ENCODE measurements at regions not wholly inside any gene's neighbourhood (a gene's known extent, or its start where the extent isn't known, plus 50 kb on each side); places are given as distances from the start of the nearest gene placed in this dataset.

DNA sequence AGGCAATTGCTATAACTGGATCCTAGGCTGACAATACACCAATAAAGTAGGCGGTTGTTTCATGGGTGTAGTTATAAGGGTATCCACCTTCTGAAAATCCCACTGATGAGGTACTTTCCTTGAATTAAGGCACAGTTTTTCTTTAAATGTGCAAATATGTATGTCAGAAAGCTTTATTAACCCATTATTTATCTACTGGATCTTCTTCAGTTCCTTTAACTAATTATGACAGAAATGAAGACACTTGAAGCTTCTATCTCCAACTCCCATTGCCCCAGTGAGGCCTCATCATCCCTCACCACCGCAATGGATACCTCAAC lies 159.6 kb upstream of the KLF3 start:
- Histone ChIP-seq H3K27me3 (ENCODE audit: control insufficient read depth, insufficient read depth, low read length) (no peaks in the 10 kb centered on the region), H3K4me3 (ENCODE audit: low read depth, low read length) (no peak overlapping the region), H3K36me3 (ENCODE audit: control insufficient read depth, insufficient read depth, low read length) (no peaks in the 10 kb centered on the region)
- FAIRE-seq (no peak), DNase-seq (ENCODE audit: low read depth) (no peak)
- TF ChIP-seq, protein P1, sequence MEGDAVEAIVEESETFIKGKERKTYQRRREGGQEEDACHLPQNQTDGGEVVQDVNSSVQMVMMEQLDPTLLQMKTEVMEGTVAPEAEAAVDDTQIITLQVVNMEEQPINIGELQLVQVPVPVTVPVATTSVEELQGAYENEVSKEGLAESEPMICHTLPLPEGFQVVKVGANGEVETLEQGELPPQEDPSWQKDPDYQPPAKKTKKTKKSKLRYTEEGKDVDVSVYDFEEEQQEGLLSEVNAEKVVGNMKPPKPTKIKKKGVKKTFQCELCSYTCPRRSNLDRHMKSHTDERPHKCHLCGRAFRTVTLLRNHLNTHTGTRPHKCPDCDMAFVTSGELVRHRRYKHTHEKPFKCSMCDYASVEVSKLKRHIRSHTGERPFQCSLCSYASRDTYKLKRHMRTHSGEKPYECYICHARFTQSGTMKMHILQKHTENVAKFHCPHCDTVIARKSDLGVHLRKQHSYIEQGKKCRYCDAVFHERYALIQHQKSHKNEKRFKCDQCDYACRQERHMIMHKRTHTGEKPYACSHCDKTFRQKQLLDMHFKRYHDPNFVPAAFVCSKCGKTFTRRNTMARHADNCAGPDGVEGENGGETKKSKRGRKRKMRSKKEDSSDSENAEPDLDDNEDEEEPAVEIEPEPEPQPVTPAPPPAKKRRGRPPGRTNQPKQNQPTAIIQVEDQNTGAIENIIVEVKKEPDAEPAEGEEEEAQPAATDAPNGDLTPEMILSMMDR (IDR thresholded peaks at IDR 0.05; ENCODE audit: insufficient read depth, low read length, severe bottlenecking) = no peak

DNA sequence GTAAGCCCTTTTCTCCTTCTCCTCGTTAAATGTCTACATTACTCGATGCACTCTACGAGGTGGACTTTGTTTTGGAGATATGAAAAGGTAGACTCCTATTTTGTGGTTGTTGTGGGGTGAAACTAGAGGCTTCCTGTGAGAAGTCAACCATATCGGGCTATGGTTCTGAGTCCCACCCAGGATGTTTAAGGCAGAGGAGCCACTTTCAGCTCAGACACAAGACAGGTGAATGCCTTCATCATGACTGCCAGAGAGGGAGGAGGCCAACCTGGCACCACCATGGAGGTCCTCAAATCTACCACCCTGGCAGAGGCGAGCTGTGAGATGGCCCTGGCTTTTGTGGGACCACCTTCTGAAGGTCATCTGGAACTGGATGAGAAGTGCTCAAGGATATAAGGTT lies 154.4 kb upstream of the KLF3 start:
- H3K27me3 ChIP-seq (ENCODE audit: control insufficient read depth, insufficient read depth, low read length) = no peaks in the 10 kb centered on the region
- H3K4me3 ChIP-seq (ENCODE audit: low read depth, low read length) = no peak overlapping the region
- no peaks in the 10 kb centered on the region for H3K36me3 ChIP-seq (ENCODE audit: control insufficient read depth, insufficient read depth, low read length)
- TF ChIP-seq, protein P1 (IDR thresholded peaks at IDR 0.05; ENCODE audit: insufficient read depth, low read length, severe bottlenecking) = no peak
- FAIRE-seq (peak; percentile 36), DNase-seq (ENCODE audit: low read depth) (no peak)

DNA sequence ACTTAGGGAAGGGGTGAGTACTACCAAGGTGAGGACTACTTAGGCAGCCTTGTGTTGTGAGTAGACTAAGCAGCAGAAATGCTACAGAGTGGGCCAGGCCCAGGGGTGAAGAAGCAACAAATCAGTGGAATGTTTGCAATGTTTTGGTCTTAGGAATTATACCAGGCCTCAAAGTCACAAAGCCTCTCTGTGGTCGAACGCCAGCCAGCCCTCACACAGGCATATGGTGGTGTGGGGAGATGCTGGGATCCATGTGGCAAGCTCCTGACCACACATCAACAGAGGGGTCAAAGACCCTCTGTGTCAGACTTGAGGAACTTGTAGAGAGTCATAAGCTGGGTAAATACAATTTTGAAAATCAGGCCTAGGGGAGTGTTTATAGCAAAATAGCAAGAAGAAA lies 153.8 kb upstream of the KLF3 start:
- FAIRE-seq (no peak), DNase-seq (ENCODE audit: low read depth) (no peak)
- Histone ChIP-seq H3K4me3 (ENCODE audit: low read depth, low read length) (no peak overlapping the region), H3K36me3 (ENCODE audit: control insufficient read depth, insufficient read depth, low read length) (no peaks in the 10 kb centered on the region), H3K27me3 (ENCODE audit: control insufficient read depth, insufficient read depth, low read length) (no peaks in the 10 kb centered on the region)
- TF ChIP-seq, protein P1 (IDR thresholded peaks at IDR 0.05; ENCODE audit: insufficient read depth, low read length, severe bottlenecking) = no peak

- Histone ChIP-seq H3K36me3 (ENCODE audit: control insufficient read depth, insufficient read depth, low read length) (no peaks in the 10 kb centered on the region), H3K4me3 (ENCODE audit: low read depth, low read length) (no peak overlapping the region), H3K27me3 (ENCODE audit: control insufficient read depth, insufficient read depth, low read length) (no peaks in the 10 kb centered on the region)
- FAIRE-seq = no peak
- TF ChIP-seq, protein P1 (IDR thresholded peaks at IDR 0.05; ENCODE audit: insufficient read depth, low read length, severe bottlenecking) = no peak
- no peak for DNase-seq (ENCODE audit: low read depth)
These were observed 152.3 kb upstream of the KLF3 start for GRCh38 chr4:38511702-38512101.

DNA sequence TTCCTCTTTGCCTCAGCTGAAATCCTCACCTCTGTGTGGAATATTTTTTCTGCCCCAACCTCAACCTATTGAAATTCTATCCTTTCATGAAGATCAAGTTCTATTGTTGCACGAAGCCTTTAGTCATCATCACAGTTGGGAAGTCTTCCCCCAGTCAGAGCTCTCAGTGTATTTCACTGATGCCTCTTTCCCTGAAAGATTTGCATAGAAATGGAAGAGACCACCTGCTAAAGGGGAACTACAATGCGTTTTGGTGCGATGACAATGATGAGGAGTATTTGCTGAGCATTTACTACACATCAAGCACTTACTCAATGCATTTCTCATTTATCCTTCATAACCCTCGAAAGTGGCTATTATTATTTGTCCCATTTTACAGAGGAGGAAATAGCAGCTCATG lies 151.2 kb upstream of the KLF3 start:
- H3K27me3 ChIP-seq (ENCODE audit: control insufficient read depth, insufficient read depth, low read length) = no peaks in the 10 kb centered on the region
- no peaks in the 10 kb centered on the region for H3K36me3 ChIP-seq (ENCODE audit: control insufficient read depth, insufficient read depth, low read length)
- DNase-seq (ENCODE audit: low read depth) (no peak), FAIRE-seq (no peak)
- H3K4me3 ChIP-seq (ENCODE audit: low read depth, low read length) = no peak overlapping the region
- TF ChIP-seq, protein P1 (IDR thresholded peaks at IDR 0.05; ENCODE audit: insufficient read depth, low read length, severe bottlenecking) = no peak

DNA sequence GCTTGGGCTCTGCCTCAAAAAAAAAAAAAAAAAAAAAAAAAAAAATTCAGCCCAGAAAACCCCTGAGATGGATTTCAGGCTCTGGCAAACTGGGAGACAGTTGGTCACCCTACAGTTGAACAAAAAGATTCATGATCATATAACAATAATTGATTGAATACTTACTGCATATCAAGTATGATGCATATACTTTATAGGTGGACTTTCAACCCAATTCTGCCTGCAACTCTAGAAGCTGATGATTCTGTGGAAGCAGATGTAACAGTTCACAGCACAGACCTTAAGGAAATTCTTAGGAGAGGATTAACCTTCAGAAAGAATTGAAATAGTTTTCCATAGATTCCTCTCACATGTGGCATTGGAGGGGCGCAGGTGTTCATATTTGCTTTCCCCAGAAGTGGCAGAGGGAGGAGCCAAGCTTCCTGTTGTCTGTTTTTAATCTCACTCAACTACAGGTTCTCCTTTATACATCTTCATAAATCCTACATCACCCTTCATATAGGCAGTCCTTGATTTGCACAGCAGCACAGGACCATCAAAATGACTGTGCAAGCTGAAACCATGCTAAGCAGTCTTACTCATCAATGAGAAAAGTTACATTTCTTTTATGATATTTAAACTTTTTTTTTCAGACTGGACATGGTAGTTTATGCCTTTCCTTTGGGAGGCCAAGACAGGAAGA lies 149.4 kb upstream of the KLF3 start:
- FAIRE-seq (no peak), DNase-seq (ENCODE audit: low read depth) (no peak)
- Histone ChIP-seq H3K4me3 (ENCODE audit: low read depth, low read length) (no peak overlapping the region), H3K36me3 (ENCODE audit: control insufficient read depth, insufficient read depth, low read length) (no peaks in the 10 kb centered on the region), H3K27me3 (ENCODE audit: control insufficient read depth, insufficient read depth, low read length) (no peaks in the 10 kb centered on the region)
- TF ChIP-seq, protein P1 (IDR thresholded peaks at IDR 0.05; ENCODE audit: insufficient read depth, low read length, severe bottlenecking) = no peak
